ENCODE measurements at regions not wholly inside any gene's neighbourhood (a gene's known extent, or its start where the extent isn't known, plus 50 kb on each side); places are given as distances from the start of the nearest gene placed in this dataset.

- no peaks in the 10 kb centered on the region for H3K36me3 ChIP-seq
- in situ Hi-C loops (cut with MboI; ENCODE audit: low pct_ligation_motif_present in 1 of 4, low pct_unique_long_range_greater_than_20kb in 1 of 4, low sequenced_read_pairs in 3 of 4): no loop called here
- 66 to 76% methylated on average over 4 of the region's 4 CpGs for WGBS, 2 donors (ENCODE audit: low coverage in 1 of 2)
- no peak overlapping the region for H3K4me3 ChIP-seq
- no peak for TF ChIP-seq EP300 (IDR thresholded peaks at IDR 0.05; ENCODE audit: low read depth)
- no peak overlapping the region for H3K27ac ChIP-seq
- no peak for DNase-seq
- H3K4me1 ChIP-seq: no peaks in the 10 kb centered on the region
- intact Hi-C loops (cut with DNase I; ENCODE audit: low total_unique reads): no loop called here
- H3K27me3 ChIP-seq: no peaks in the 10 kb centered on the region
- H3K9me3 ChIP-seq: no peaks in the 10 kb centered on the region
Observed at GRCh38 chr20:6882561-6883291, 115.2 kb downstream of the BMP2 start.

- intact Hi-C loops (cut with DNase I; ENCODE audit: low total_unique reads): no loop called here
- TF ChIP-seq EP300 (IDR thresholded peaks at IDR 0.05; ENCODE audit: low read depth) (no peak), POLR2AphosphoS5 (IDR thresholded peaks at IDR 0.05) (no peak), CTCF (IDR thresholded peaks at IDR 0.05) (no peak), POLR2A (IDR thresholded peaks at IDR 0.05) (no peak)
- Histone ChIP-seq H3K27me3 (no peaks in the 10 kb centered on the region), H3K9me3 (no peaks in the 10 kb centered on the region), H3K36me3 (no peaks in the 10 kb centered on the region), H3K4me1 (no peaks in the 10 kb centered on the region), H3K27ac (no peak overlapping the region), H3K4me3 (no peak overlapping the region)
- DNase-seq: no peak
- WGBS, 2 donors (ENCODE audit: low coverage in 1 of 2): 62 to 80% methylated on average over 1 of the region's 1 CpG
- in situ Hi-C loops (cut with MboI; ENCODE audit: low pct_ligation_motif_present in 1 of 4, low pct_unique_long_range_greater_than_20kb in 1 of 4, low sequenced_read_pairs in 3 of 4): no loop called here
Observed at GRCh38 chr20:6884114-6884513, 116.6 kb downstream of the BMP2 start.

- Histone ChIP-seq H3K9me3 (no peaks in the 10 kb centered on the region), H3K4me1 (no peaks in the 10 kb centered on the region), H3K36me3 (no peaks in the 10 kb centered on the region), H3K4me3 (no peak overlapping the region), H3K27ac (no peak overlapping the region), H3K27me3 (no peaks in the 10 kb centered on the region)
- no peak for DNase-seq
- WGBS, 2 donors (ENCODE audit: low coverage in 1 of 2): 66 to 74% methylated on average over 6 to 8 of the region's 8 CpGs
- TF ChIP-seq POLR2A (IDR thresholded peaks at IDR 0.05) (no peak), CTCF (IDR thresholded peaks at IDR 0.05) (no peak), POLR2AphosphoS5 (IDR thresholded peaks at IDR 0.05) (no peak), EP300 (IDR thresholded peaks at IDR 0.05; ENCODE audit: low read depth) (no peak)
- in situ Hi-C loops (cut with MboI; ENCODE audit: low pct_ligation_motif_present in 1 of 4, low pct_unique_long_range_greater_than_20kb in 1 of 4, low sequenced_read_pairs in 3 of 4) (no loop called here), intact Hi-C loops (cut with DNase I; ENCODE audit: low total_unique reads) (no loop called here)
Observed at GRCh38 chr20:6886065-6886729, 118.7 kb downstream of the BMP2 start.

- 72% methylated on average over 4 of the region's 4 CpGs; no CpG with 5 or more reads in 1 of the 2 donors for WGBS, 2 donors (ENCODE audit: low coverage in 1 of 2)
- no peaks in the 10 kb centered on the region for H3K36me3 ChIP-seq
- H3K9me3 ChIP-seq: no peaks in the 10 kb centered on the region
- H3K4me3 ChIP-seq: no peak overlapping the region
- intact Hi-C loops (cut with DNase I; ENCODE audit: low total_unique reads): no loop called here
- in situ Hi-C loops (cut with MboI; ENCODE audit: low pct_ligation_motif_present in 1 of 4, low pct_unique_long_range_greater_than_20kb in 1 of 4, low sequenced_read_pairs in 3 of 4): no loop called here
- no peak overlapping the region for H3K27ac ChIP-seq
- H3K27me3 ChIP-seq: no peaks in the 10 kb centered on the region
- TF ChIP-seq CTCF (IDR thresholded peaks at IDR 0.05) (no peak), POLR2AphosphoS5 (IDR thresholded peaks at IDR 0.05) (no peak), EP300 (IDR thresholded peaks at IDR 0.05; ENCODE audit: low read depth) (no peak), POLR2A (IDR thresholded peaks at IDR 0.05) (no peak)
- no peaks in the 10 kb centered on the region for H3K4me1 ChIP-seq
- no peak for DNase-seq
Observed at GRCh38 chr20:6887966-6888365, 120.5 kb downstream of the BMP2 start.

All from transverse colon (tissue), 4 donors.